ENCODE measurements at regions not wholly inside any gene's neighbourhood (a gene's known extent, or its start where the extent isn't known, plus 50 kb on each side); places are given as distances from the start of the nearest gene placed in this dataset.

- no peak for TF ChIP-seq ZNF436 (CRISPR knock-in tag; IDR thresholded peaks at IDR 0.05)
- no peak for TF ChIP-seq CBX5 (IDR thresholded peaks at IDR 0.05; ENCODE audit: borderline replicate concordance, low read depth)
- TF ChIP-seq CTCF (IDR thresholded peaks at IDR 0.05 in 2 of 3, conservative IDR thresholded peaks at IDR 0.05 in 1 of 3; ENCODE audit: insufficient read depth in 2 of 3, low read depth in 1 of 3, low read length in 3 of 3), result no peak
- TF ChIP-seq POU5F1 (IDR thresholded peaks at IDR 0.05; ENCODE audit: borderline replicate concordance, low read depth, low read length, partially characterized antibody), result no peak
- no peak for TF ChIP-seq ZKSCAN1 (IDR thresholded peaks at IDR 0.05; ENCODE audit: low read depth, low read length)
- no peak for TF ChIP-seq SREBF1 (IDR thresholded peaks at IDR 0.05; ENCODE audit: borderline replicate concordance, low read depth, low read length)
- TF ChIP-seq PHB (CRISPR knock-in tag; IDR thresholded peaks at IDR 0.05), result no peak
- TF ChIP-seq ZBTB26 (CRISPR knock-in tag; IDR thresholded peaks at IDR 0.05), result no peak
- no peak for TF ChIP-seq IRF2 (CRISPR knock-in tag; IDR thresholded peaks at IDR 0.05)
- no peak for TF ChIP-seq FOS (IDR thresholded peaks at IDR 0.05; ENCODE audit: extremely low read depth, insufficient read length)
- no peak for TF ChIP-seq SMARCB1 (IDR thresholded peaks at IDR 0.05; ENCODE audit: insufficient read length, low read depth)
These were observed 165.5 kb downstream of the AXIN2 start for GRCh38 chr17:65395924-65396323.
